ENCODE measurements at regions not wholly inside any gene's neighbourhood (a gene's known extent, or its start where the extent isn't known, plus 50 kb on each side); places are given as distances from the start of the nearest gene placed in this dataset.

- Histone ChIP-seq H3K4me1 (peaks cover 0 to 18% (median 10%) of the 10 kb centered on the region in 4 donors), H3K9me3 (peaks cover 0 to 5% (median 0%) of the 10 kb centered on the region in 3 donors), H3K27ac (no peak overlapping the region), H3K36me3 (no peaks in the 10 kb centered on the region), H3K27me3 (no peaks in the 10 kb centered on the region), H3K4me3 (no peak overlapping the region)
- TF ChIP-seq CTCF (IDR thresholded peaks at IDR 0.05) = no peak
- intact Hi-C loops (cut with DNase I; ENCODE audit: low total_unique reads) = no loop called here
- no peak for DNase-seq
These were observed 225.9 kb upstream of the MAP3K1 start for GRCh38 chr5:56589481-56589860.

- H3K4me1 ChIP-seq = peaks cover 0 to 18% (median 10%) of the 10 kb centered on the region in 4 donors
- H3K27me3 ChIP-seq = no peaks in the 10 kb centered on the region
- DNase-seq = peak; percentile 60 to 68
- no peak overlapping the region for H3K27ac ChIP-seq
- TF ChIP-seq CTCF (IDR thresholded peaks at IDR 0.05) = no peak
- H3K9me3 ChIP-seq = peaks cover 0 to 10% (median 0%) of the 10 kb centered on the region in 3 donors
- intact Hi-C loops (cut with DNase I; ENCODE audit: low total_unique reads) = no loop called here
- no peak overlapping the region for H3K4me3 ChIP-seq
- no peaks in the 10 kb centered on the region for H3K36me3 ChIP-seq
These were observed 226.5 kb upstream of the MAP3K1 start for GRCh38 chr5:56588636-56589480.

GRCh38 chr5:56588131-56588487 lies 227.2 kb upstream of the MAP3K1 start:
- H3K27ac ChIP-seq = no peak overlapping the region
- DNase-seq = no peak
- peaks cover 0 to 10% (median 0%) of the 10 kb centered on the region in 3 donors for H3K9me3 ChIP-seq
- peaks cover 0 to 18% (median 10%) of the 10 kb centered on the region in 4 donors for H3K4me1 ChIP-seq
- no peak for TF ChIP-seq CTCF (IDR thresholded peaks at IDR 0.05)
- intact Hi-C loops (cut with DNase I; ENCODE audit: low total_unique reads) = no loop called here
- no peaks in the 10 kb centered on the region for H3K27me3 ChIP-seq
- H3K36me3 ChIP-seq = no peaks in the 10 kb centered on the region
- no peak overlapping the region for H3K4me3 ChIP-seq

GRCh38 chr5:56587381-56588130 lies 227.8 kb upstream of the MAP3K1 start:
- Histone ChIP-seq H3K27ac (no peak overlapping the region), H3K9me3 (peaks cover 0 to 10% (median 0%) of the 10 kb centered on the region in 3 donors), H3K4me1 (peaks cover 0 to 18% (median 10%) of the 10 kb centered on the region in 4 donors), H3K27me3 (no peaks in the 10 kb centered on the region), H3K36me3 (no peaks in the 10 kb centered on the region), H3K4me3 (no peak overlapping the region)
- intact Hi-C loops (cut with DNase I; ENCODE audit: low total_unique reads) = no loop called here
- DNase-seq = no peak
- TF ChIP-seq CTCF (IDR thresholded peaks at IDR 0.05) = no peak

GRCh38 chr5:56585999-56586691 lies 229.2 kb upstream of the MAP3K1 start:
- TF ChIP-seq CTCF (IDR thresholded peaks at IDR 0.05) = no peak
- Histone ChIP-seq H3K9me3 (peaks cover 0 to 10% (median 0%) of the 10 kb centered on the region in 3 donors), H3K4me3 (peak overlapping the region; percentile 3 to 27), H3K27ac (no peak overlapping the region), H3K27me3 (no peaks in the 10 kb centered on the region), H3K36me3 (no peaks in the 10 kb centered on the region), H3K4me1 (peaks cover 0 to 18% (median 10%) of the 10 kb centered on the region in 4 donors)
- DNase-seq = peak; percentile 41 to 69
- intact Hi-C loops (cut with DNase I; ENCODE audit: low total_unique reads) = no loop called here

Data from tibial artery (tissue), 4 donors.